Thoracic aorta (tissue), 2 donors: ENCODE measurements at regions not wholly inside any gene's neighbourhood (a gene's known extent, or its start where the extent isn't known, plus 50 kb on each side); places are given as distances from the start of the nearest gene placed in this dataset.
"Not testable (repeated sequence)": the region's sequence is repeated elsewhere in the genome, so short reads cannot be mapped to it uniquely, and the experiment has no call there.

Source experiments
- ATAC-seq: fragments of 150-250 bp; one replicate; pipeline ENCODE4 v1.8.0; 2017; ENCODE audit warnings: low read depth; ENCODE audit not compliant: insufficient number of reproducible peaks, low FRiP score
- DNase-seq: peaks from one replicate; pipeline ENCODE4 v3.0.0-alpha.2; 2020; ENCODE audit warnings: low spot score
- H3K27ac ChIP-seq, 2 donors: fragments of 200-600 bp; sonication (generic); 1 replicate in 1 of 2; 2 replicates in 1 of 2; pipeline ENCODE4 v1.5.1; 2016; ENCODE audit warnings: mild to moderate bottlenecking in 2 of 2, moderate library complexity in 2 of 2
- H3K27me3 ChIP-seq: fragments of 200-600 bp; sonication (generic); replicated peaks from 2 replicates; pipeline ENCODE4 v1.6.0; 2016; ENCODE audit warnings: mild to moderate bottlenecking; ENCODE audit not compliant: insufficient read depth
- H3K36me3 ChIP-seq: fragments of 200-600 bp; sonication (generic); one replicate; pipeline ENCODE4 v1.5.1; 2016
- H3K4me1 ChIP-seq, 2 donors: fragments of 200-600 bp; sonication (generic); 1 replicate in 1 of 2; 2 replicates in 1 of 2; pipeline versions ENCODE4 v1.5.1 to v1.6.0; 2016; ENCODE audit warnings: low read depth in 2 of 2, mild to moderate bottlenecking in 1 of 2; ENCODE audit not compliant: control insufficient read depth in 1 of 2
- H3K4me3 ChIP-seq: fragments of 200-600 bp; sonication (generic); 2 replicates; pipeline ENCODE4 v1.5.1; 2016; ENCODE audit warnings: mild to moderate bottlenecking
- H3K9me3 ChIP-seq: fragments of 200-600 bp; sonication (generic); 2 replicates; pipeline ENCODE4 v1.5.1; 2016
- CTCF ChIP-seq: fragments of 200-600 bp; sonication (generic); IDR thresholded peaks from one replicate; pipeline ENCODE4 v1.5.1; 2019; ENCODE audit warnings: antibody characterized with exemption

GRCh38 chr10:30527623-30528428 lies 93.8 kb downstream of the MAP3K8 start:
- H3K27me3 ChIP-seq = no peaks in the 10 kb centered on the region
- H3K4me1 ChIP-seq = no peaks in the 10 kb centered on the region
- no peaks in the 10 kb centered on the region for H3K9me3 ChIP-seq
- no peak for TF ChIP-seq CTCF
- H3K27ac ChIP-seq = no peak overlapping the region
- H3K4me3 ChIP-seq = no peak overlapping the region
- DNase-seq = no peak
- no peaks in the 10 kb centered on the region for H3K36me3 ChIP-seq
- ATAC-seq = no peak

GRCh38 chr10:30522661-30523078 lies 88.7 kb downstream of the MAP3K8 start:
- H3K27ac ChIP-seq, H3K4me3 ChIP-seq, H3K4me1 ChIP-seq, ATAC-seq, H3K36me3 ChIP-seq, H3K27me3 ChIP-seq, H3K9me3 ChIP-seq, DNase-seq: not testable (repeated sequence)

- DNase-seq = no peak
- Histone ChIP-seq H3K4me1 (no peaks in the 10 kb centered on the region), H3K9me3 (no peaks in the 10 kb centered on the region), H3K27ac (no peak overlapping the region), H3K4me3 (no peak overlapping the region), H3K36me3 (no peaks in the 10 kb centered on the region), H3K27me3 (no peaks in the 10 kb centered on the region)
- ATAC-seq = no peak
- TF ChIP-seq CTCF = no peak
Measured at GRCh38 chr10:30518907-30519306, 84.9 kb downstream of the MAP3K8 start.
